Mucosa of rectum (tissue), 2 donors: ENCODE measurements at regions not wholly inside any gene's neighbourhood (a gene's known extent, or its start where the extent isn't known, plus 50 kb on each side); places are given as distances from the start of the nearest gene placed in this dataset.
"Not testable (repeated sequence)": the region's sequence is repeated elsewhere in the genome, so short reads cannot be mapped to it uniquely, and the experiment has no call there.

ENCODE experiments used
- H3K27ac ChIP-seq, 2 donors: one replicate each; pipeline ENCODE4 v1.7.0; 2013; ENCODE audit warnings: inconsistent platforms in 2 of 2, low read depth in 2 of 2, low read length in 2 of 2
- H3K27me3 ChIP-seq, 2 donors: one replicate each; pipeline ENCODE4 v1.7.0; 2013; ENCODE audit warnings: low read length in 2 of 2; ENCODE audit not compliant: control insufficient read depth in 2 of 2, insufficient read depth in 2 of 2
- H3K36me3 ChIP-seq, 2 donors: one replicate each; pipeline ENCODE4 v1.7.0; 2013; ENCODE audit warnings: low read length in 2 of 2; ENCODE audit not compliant: control insufficient read depth in 2 of 2, insufficient read depth in 2 of 2
- H3K4me1 ChIP-seq, 2 donors: one replicate each; pipeline ENCODE4 v1.7.0; 2013; ENCODE audit warnings: low read length in 2 of 2, mild to moderate bottlenecking in 1 of 2; ENCODE audit not compliant: control insufficient read depth in 2 of 2, insufficient read depth in 2 of 2
- H3K4me3 ChIP-seq, 2 donors: one replicate each; pipeline ENCODE4 v1.7.0; 2013; ENCODE audit warnings: low read length in 2 of 2
- H3K9ac ChIP-seq, 2 donors: one replicate each; pipeline ENCODE4 v1.7.0; 2013; ENCODE audit warnings: low read length in 2 of 2, low read depth in 1 of 2, mild to moderate bottlenecking in 1 of 2
- H3K9me3 ChIP-seq, 2 donors: one replicate each; pipeline ENCODE4 v1.7.0; 2013; ENCODE audit warnings: low read length in 2 of 2; ENCODE audit not compliant: control insufficient read depth in 2 of 2
- donor health status: healthy.
- donor health status: Normal muscosa, but diverticular disease.

DNA sequence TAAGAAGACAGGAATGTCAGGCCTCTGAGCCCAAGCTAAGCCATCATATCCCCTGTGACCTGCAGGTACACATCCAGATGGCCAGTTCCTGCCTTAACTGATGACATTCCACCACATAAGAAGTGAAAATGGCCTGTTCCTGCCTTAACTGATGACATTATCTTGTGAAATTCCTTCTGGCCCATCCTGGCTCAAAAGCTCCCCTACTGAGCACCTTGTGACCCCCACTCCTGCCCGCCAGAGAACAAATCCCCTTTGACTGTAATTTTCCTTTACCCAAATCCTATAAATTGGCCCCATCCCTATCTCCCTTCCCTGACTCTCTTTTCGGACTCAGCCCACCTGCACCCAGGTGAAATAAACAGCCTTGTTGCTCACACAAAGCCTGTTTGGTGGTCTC, 537.2 kb upstream of the CRIM1 start:
- not testable (repeated sequence) for H3K36me3 ChIP-seq, H3K9me3 ChIP-seq, H3K4me3 ChIP-seq, H3K4me1 ChIP-seq, H3K9ac ChIP-seq, H3K27ac ChIP-seq, H3K27me3 ChIP-seq

DNA sequence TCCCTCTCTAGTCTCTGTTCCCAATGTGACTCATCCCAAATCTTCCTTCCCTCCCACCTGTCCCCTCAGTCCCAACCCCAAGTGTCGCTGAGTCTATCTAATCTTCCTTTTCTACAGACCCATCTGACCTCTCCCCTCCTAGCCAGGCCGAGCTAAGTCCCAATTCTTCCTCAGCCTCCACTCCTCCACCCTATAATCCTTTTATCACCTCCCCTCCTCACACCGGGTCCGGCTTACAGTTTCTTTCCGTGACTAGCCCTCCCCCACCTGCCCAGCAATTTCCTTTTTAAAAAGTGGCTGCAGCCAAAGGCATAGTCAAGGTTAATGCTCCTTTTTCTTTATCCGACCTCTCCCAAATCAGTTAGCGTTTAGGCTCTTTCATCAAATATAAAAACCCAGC, 541.0 kb upstream of the CRIM1 start:
- not testable (repeated sequence) for H3K9ac ChIP-seq, H3K9me3 ChIP-seq, H3K36me3 ChIP-seq, H3K27me3 ChIP-seq, H3K4me1 ChIP-seq, H3K27ac ChIP-seq, H3K4me3 ChIP-seq

DNA sequence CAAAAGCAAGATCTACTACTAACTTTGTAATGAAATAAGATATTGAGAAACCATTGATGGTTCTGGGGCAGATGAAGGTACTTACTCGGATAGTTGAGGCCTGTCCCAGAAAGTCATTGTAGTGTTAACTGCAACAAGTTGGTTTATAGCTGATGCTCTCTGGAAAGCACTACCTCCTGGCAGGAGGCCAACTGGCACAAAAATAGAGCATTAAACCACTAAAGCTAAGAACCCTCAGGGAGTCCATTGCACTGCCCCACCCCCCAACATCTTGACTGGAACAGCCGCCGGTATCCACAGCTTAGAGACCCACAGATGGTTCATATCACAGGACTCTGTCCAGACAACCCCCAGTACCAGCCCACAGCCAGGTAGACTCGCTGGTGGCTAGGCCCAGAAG, 552.5 kb upstream of the CRIM1 start:
- H3K36me3 ChIP-seq, result no peaks in the 10 kb centered on the region
- no peak overlapping the region for H3K9ac ChIP-seq
- no peaks in the 10 kb centered on the region for H3K27me3 ChIP-seq
- no peak overlapping the region for H3K4me3 ChIP-seq
- no peak overlapping the region for H3K27ac ChIP-seq
- H3K4me1 ChIP-seq, result no peaks in the 10 kb centered on the region
- H3K9me3 ChIP-seq, result no peaks in the 10 kb centered on the region

DNA sequence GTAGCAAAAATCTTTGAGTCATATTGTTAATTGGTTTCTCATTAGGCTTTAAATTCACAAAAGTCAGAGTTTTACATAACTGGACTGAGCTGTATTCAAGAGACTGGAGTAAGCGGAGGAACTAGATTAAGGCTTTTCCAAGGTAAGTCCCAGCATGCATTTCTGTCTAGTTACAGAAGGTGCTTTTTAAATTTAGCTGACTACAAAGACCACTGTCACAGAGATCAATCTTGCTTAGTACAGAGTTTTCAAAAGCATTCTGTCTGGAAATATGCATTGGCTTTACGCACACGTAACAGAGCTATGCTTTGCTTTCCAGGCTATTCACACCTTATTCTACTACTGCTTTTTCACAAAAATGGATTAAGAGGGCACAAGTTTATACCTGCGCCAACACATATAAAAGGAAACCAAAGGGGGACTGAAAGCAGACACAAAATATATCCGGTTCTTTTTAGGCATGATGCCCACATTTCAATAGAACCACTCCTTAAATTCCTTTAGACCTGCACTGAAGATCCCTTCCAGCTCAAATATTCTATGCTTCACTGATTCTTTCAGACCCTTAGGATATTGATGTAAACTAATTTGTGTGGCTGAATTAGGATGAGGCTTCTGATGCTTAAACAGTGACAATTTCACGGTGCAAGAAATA, 560.7 kb upstream of the CRIM1 start:
- Histone ChIP-seq H3K9me3 (no peaks in the 10 kb centered on the region), H3K4me1 (no peaks in the 10 kb centered on the region), H3K9ac (no peak overlapping the region), H3K4me3 (no peak overlapping the region), H3K27ac (no peak overlapping the region), H3K27me3 (no peaks in the 10 kb centered on the region), H3K36me3 (no peaks in the 10 kb centered on the region)

DNA sequence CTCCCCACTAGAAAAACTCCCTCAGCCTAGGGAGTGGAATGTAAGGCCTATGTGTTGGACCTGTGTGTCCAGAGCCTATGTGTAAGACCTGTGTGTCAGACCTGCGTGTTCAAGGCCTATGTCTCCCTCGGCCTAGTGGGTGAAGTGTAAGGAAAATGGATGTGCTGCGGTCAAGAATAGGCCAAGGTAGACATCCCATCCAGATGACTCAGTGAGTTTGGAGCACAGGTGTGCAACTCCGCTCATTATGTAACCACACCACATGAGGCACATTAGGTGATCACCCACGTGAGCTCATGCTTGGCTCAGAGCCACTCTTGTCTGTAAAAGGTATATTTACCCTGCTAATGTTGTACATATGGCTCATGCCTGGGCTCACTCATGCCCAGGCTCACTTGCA, 565.3 kb upstream of the CRIM1 start:
- no peak overlapping the region for H3K9ac ChIP-seq
- no peaks in the 10 kb centered on the region for H3K9me3 ChIP-seq
- no peaks in the 10 kb centered on the region for H3K36me3 ChIP-seq
- H3K27ac ChIP-seq, result no peak overlapping the region
- no peak overlapping the region for H3K4me3 ChIP-seq
- no peaks in the 10 kb centered on the region for H3K4me1 ChIP-seq
- no peaks in the 10 kb centered on the region for H3K27me3 ChIP-seq

DNA sequence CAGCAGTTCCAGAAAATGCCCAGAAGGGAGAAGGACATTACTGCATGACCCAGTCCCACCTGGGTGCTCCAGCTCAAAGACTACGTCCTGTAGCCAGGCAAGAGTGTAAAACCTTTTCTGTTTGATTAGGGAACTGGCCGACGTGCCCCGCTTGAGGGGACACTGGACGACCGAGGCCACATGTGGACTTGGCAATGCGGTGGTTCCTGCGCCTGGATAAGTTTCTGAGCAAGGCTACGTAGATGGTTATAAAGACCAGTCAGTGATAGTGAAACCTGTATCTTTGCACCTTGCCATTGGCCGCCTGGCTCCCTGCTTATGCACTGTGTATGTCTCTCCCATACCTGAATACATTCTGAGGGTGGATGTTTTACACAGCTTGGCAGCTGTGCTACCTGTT, 567.0 kb upstream of the CRIM1 start:
- H3K9me3 ChIP-seq, result no peaks in the 10 kb centered on the region
- no peaks in the 10 kb centered on the region for H3K36me3 ChIP-seq
- no peak overlapping the region for H3K27ac ChIP-seq
- H3K4me3 ChIP-seq, result no peak overlapping the region
- H3K4me1 ChIP-seq, result no peaks in the 10 kb centered on the region
- no peaks in the 10 kb centered on the region for H3K27me3 ChIP-seq
- H3K9ac ChIP-seq, result no peak overlapping the region

DNA sequence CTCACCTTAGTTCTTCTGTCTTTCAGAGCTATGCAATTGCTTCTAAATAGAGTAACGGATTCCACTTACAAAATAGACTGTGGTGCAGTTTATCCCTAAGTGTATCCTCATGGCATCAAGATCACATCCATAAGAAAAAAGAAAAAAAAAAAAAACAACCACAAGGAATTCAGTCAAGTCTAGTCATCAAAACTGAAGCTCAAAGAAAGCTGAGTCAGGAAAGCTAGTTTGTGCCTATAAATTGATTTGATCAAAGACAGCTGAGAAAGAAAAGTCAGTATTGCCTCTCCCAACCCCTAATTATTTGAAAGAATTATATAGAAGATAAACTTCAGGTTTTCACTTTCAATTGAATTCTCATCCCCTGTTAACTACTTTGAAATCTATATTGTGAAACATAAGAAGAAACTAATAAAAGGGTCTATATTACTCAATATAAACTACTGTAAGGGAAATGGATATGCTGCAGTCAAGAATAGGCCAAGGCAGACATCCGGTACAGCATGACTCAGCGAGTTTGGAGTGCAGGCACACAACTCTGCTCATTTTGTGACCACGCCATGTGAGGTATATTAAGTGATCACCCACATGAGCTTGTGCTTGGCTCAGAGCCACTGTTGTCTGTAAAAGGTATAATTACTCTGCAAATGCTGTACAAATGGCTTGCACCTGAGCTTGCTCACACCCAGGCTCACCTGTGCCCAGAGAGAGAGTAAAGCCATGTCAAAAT, 568.1 kb upstream of the CRIM1 start:
- no peak overlapping the region for H3K27ac ChIP-seq
- H3K4me3 ChIP-seq, result no peak overlapping the region
- H3K9ac ChIP-seq, result no peak overlapping the region
- H3K4me1 ChIP-seq, result no peaks in the 10 kb centered on the region
- H3K9me3 ChIP-seq, result no peaks in the 10 kb centered on the region
- H3K27me3 ChIP-seq, result no peaks in the 10 kb centered on the region
- H3K36me3 ChIP-seq, result no peaks in the 10 kb centered on the region

DNA sequence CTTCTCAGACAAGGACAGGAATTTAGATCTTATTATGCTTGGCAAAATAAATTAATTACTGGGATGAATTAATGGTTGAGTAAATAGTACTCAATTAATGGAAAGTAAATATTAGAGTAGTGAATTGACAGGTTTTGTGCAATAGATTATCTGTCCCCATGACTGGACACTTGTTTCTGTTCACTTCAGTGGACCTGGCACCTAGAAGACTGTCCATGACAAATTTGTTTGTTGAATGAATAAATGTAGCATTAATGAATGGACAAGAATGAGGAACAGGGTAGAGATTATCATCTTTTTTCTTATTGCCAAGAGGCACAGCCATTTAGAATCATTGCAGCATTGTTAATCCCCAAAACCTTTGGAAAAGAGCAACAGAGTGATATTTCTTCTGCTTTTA, 570.0 kb upstream of the CRIM1 start:
- no peaks in the 10 kb centered on the region for H3K27me3 ChIP-seq
- no peaks in the 10 kb centered on the region for H3K9me3 ChIP-seq
- H3K9ac ChIP-seq, result no peak overlapping the region
- H3K4me3 ChIP-seq, result no peak overlapping the region
- no peaks in the 10 kb centered on the region for H3K36me3 ChIP-seq
- no peaks in the 10 kb centered on the region for H3K4me1 ChIP-seq
- H3K27ac ChIP-seq, result no peak overlapping the region

DNA sequence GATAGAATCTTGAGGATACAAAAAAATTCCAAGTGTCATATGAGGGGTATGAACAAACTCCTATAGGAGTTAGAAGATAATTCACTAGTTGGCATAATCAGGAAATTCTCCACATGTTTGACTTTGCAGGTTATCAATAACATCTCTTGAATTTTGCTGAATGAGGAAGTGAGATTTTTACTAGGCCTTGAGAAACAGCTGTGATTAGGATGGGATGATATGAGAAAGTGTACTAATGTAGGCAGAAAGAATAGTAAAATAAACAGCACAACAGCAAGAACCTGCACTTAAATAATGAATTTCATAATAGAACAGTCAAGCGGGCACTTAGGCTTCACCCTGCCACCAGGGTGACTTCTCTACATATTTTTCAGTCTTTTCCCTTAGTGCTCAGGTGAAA, 570.8 kb upstream of the CRIM1 start:
- no peaks in the 10 kb centered on the region for H3K36me3 ChIP-seq
- H3K4me3 ChIP-seq, result no peak overlapping the region
- no peaks in the 10 kb centered on the region for H3K27me3 ChIP-seq
- H3K9ac ChIP-seq, result no peak overlapping the region
- no peaks in the 10 kb centered on the region for H3K4me1 ChIP-seq
- no peak overlapping the region for H3K27ac ChIP-seq
- H3K9me3 ChIP-seq, result no peaks in the 10 kb centered on the region

DNA sequence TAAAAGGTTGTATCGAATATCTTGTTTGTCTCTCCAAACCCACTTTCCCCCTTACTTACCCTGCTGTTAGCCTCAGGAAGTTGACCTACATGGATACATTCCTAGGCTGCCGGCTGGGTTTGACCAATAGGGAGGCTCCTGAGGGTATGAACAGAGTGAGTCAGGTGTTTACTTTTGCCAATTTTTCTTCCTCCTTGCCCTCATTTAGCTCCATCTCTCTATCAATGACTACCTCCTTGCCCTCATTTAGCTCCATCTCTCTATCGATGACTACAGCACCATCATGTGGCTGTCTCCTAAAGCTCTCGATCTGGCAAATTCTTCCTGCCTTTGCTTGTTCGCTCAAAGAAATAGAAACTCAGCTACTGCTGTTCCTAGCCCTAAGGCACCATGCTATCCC, 571.9 kb upstream of the CRIM1 start:
- Histone ChIP-seq H3K27me3 (no peaks in the 10 kb centered on the region), H3K4me3 (no peak overlapping the region), H3K9me3 (no peaks in the 10 kb centered on the region), H3K9ac (no peak overlapping the region), H3K27ac (no peak overlapping the region), H3K36me3 (no peaks in the 10 kb centered on the region), H3K4me1 (no peaks in the 10 kb centered on the region)
